H9 (cell line): ENCODE measurements at regions not wholly inside any gene's neighbourhood (a gene's known extent, or its start where the extent isn't known, plus 50 kb on each side); places are given as distances from the start of the nearest gene placed in this dataset.

Experiments used
- DNase-seq: peaks from one replicate; pipeline ENCODE4 v3.0.0-alpha.2; 2017
- H2AFZ ChIP-seq: one replicate; pipeline ENCODE4 v1.6.1; 2013; ENCODE audit warnings: mild to moderate bottlenecking, low read length, control low read depth, moderate library complexity
- H2AK5ac ChIP-seq: 2 replicates; pipeline ENCODE4 v1.6.1; 2013; ENCODE audit warnings: low read length, control low read depth, mixed read lengths; ENCODE audit not compliant: insufficient read length
- H2BK120ac ChIP-seq: one replicate; pipeline ENCODE4 v1.6.1; 2013; ENCODE audit warnings: low read depth, mild to moderate bottlenecking, low read length, control low read depth, inconsistent platforms; ENCODE audit not compliant: poor library complexity, severe bottlenecking
- H2BK12ac ChIP-seq: 2 replicates; pipeline ENCODE4 v1.6.1; 2013; ENCODE audit warnings: low read length, control low read depth, mixed read lengths, low read depth; ENCODE audit not compliant: insufficient read length
- H2BK15ac ChIP-seq: 2 replicates; pipeline ENCODE4 v1.6.1; 2013; ENCODE audit warnings: low read depth, low read length, control low read depth
- H2BK20ac ChIP-seq: one replicate; pipeline ENCODE4 v1.6.1; 2013; ENCODE audit warnings: low read depth, mild to moderate bottlenecking, low read length, control low read depth, inconsistent platforms; ENCODE audit not compliant: poor library complexity, severe bottlenecking
- H2BK5ac ChIP-seq: 2 replicates; pipeline ENCODE4 v1.6.1; 2013; ENCODE audit warnings: low read length, control low read depth, mixed read lengths; ENCODE audit not compliant: insufficient read length
- H3K14ac ChIP-seq: 2 replicates; pipeline ENCODE4 v1.6.1; 2013; ENCODE audit warnings: low read length, control low read depth; ENCODE audit not compliant: insufficient read depth
- H3K18ac ChIP-seq: 2 replicates; pipeline ENCODE4 v1.6.1; 2013; ENCODE audit warnings: low read depth, mild to moderate bottlenecking, mixed read lengths, low read length, control low read depth; ENCODE audit not compliant: insufficient read length
- H3K23ac ChIP-seq: 2 replicates; pipeline ENCODE4 v1.6.1; 2013; ENCODE audit warnings: low read length, control low read depth, mixed read lengths, low read depth; ENCODE audit not compliant: insufficient read length
- H3K23me2 ChIP-seq: 2 replicates; pipeline ENCODE4 v1.6.1; 2013; ENCODE audit warnings: low read depth, mild to moderate bottlenecking, mixed read lengths, low read length, control low read depth; ENCODE audit not compliant: insufficient read length, poor library complexity, severe bottlenecking
- H3K27ac ChIP-seq: 2 replicates; pipeline ENCODE4 v1.5.1; 2013; ENCODE audit warnings: low read length, control low read depth, mixed read lengths, low read depth; ENCODE audit not compliant: insufficient read length
- H3K27me3 ChIP-seq: 2 replicates; pipeline ENCODE4 v1.6.1; 2013; ENCODE audit warnings: low read length, control low read depth, inconsistent platforms; ENCODE audit not compliant: insufficient read depth
- H3K4ac ChIP-seq: 2 replicates; pipeline ENCODE4 v1.6.1; 2013; ENCODE audit warnings: low read depth, mild to moderate bottlenecking, control low read depth, inconsistent platforms, low read length, moderate library complexity
- H3K4me1 ChIP-seq: 2 replicates; pipeline ENCODE4 v1.6.1; 2013; ENCODE audit warnings: low read length, control low read depth, inconsistent platforms; ENCODE audit not compliant: insufficient read depth
- H3K4me2 ChIP-seq: 2 replicates; pipeline ENCODE4 v1.6.1; 2013; ENCODE audit warnings: low read length, control low read depth, mixed read lengths; ENCODE audit not compliant: insufficient read length, insufficient read depth
- H3K56ac ChIP-seq: 2 replicates; pipeline ENCODE4 v1.6.1; 2013; ENCODE audit warnings: low read depth, mild to moderate bottlenecking, mixed read lengths, low read length, control low read depth; ENCODE audit not compliant: insufficient read length
- H3K79me1 ChIP-seq: 2 replicates; pipeline ENCODE4 v1.6.1; 2013; ENCODE audit warnings: low read depth, mild to moderate bottlenecking, moderate library complexity, low read length, control low read depth, inconsistent platforms; ENCODE audit not compliant: insufficient read depth, poor library complexity, severe bottlenecking
- H3K79me2 ChIP-seq: 2 replicates; pipeline ENCODE4 v1.6.1; 2013; ENCODE audit warnings: low read length, control low read depth, inconsistent platforms; ENCODE audit not compliant: insufficient read depth
- H3K9ac ChIP-seq: 2 replicates; pipeline ENCODE4 v1.6.1; 2013; ENCODE audit warnings: low read length, control low read depth, mixed read lengths; ENCODE audit not compliant: insufficient read length; ENCODE audit errors: extremely low read depth
- H3K9me3 ChIP-seq: one replicate; pipeline ENCODE4 v1.6.1; 2013; ENCODE audit warnings: low read depth, low read length, inconsistent platforms; ENCODE audit not compliant: control insufficient read depth
- H3T11ph ChIP-seq: one replicate; pipeline ENCODE4 v1.6.1; 2013; ENCODE audit warnings: mild to moderate bottlenecking, low read length, control low read depth, inconsistent platforms
- H4K20me1 ChIP-seq: one replicate; pipeline ENCODE4 v1.6.1; 2013; ENCODE audit not compliant: control insufficient read depth, insufficient read length, insufficient read depth
- H4K5ac ChIP-seq: 2 replicates; pipeline ENCODE4 v1.6.1; 2013; ENCODE audit warnings: low read depth, mild to moderate bottlenecking, mixed read lengths, low read length, control low read depth; ENCODE audit not compliant: insufficient read length
- H4K8ac ChIP-seq: replicated peaks from 2 replicates; pipeline ENCODE4 v1.6.1; 2013; ENCODE audit warnings: low read length, control low read depth, mixed read lengths, low read depth; ENCODE audit not compliant: insufficient read length
- H4K91ac ChIP-seq: 2 replicates; pipeline ENCODE4 v1.6.1; 2013; ENCODE audit warnings: low read depth, mild to moderate bottlenecking, moderate library complexity, mixed read lengths, low read length, control low read depth; ENCODE audit not compliant: insufficient read length
- H3K27ac Mint-ChIP-seq, 3 experiments: 2 replicates in 2 of 3; 3 replicates in 1 of 3; pipeline ENCODE4 v1.8.0; 2020 to 2021; ENCODE audit warnings: mixed read lengths in 3 of 3, mild to moderate bottlenecking in 1 of 3, moderate library complexity in 1 of 3
- H3K27me3 Mint-ChIP-seq: 2 replicates; pipeline ENCODE4 v1.8.0; 2021; ENCODE audit warnings: low read depth, mild to moderate bottlenecking, moderate library complexity, mixed read lengths
- H3K36me3 Mint-ChIP-seq, 3 experiments: 2 replicates in 2 of 3; 3 replicates in 1 of 3; pipeline ENCODE4 v1.8.0; 2020 to 2021; ENCODE audit warnings: low read depth in 3 of 3, mixed read lengths in 3 of 3; ENCODE audit not compliant: insufficient read depth in 1 of 3
- H3K4me1 Mint-ChIP-seq, 2 experiments: 2 replicates each; pipeline ENCODE4 v1.8.0; 2020; ENCODE audit warnings: mixed read lengths in 2 of 2
- H3K4me3 Mint-ChIP-seq, 2 experiments: 2 replicates in 1 of 2; 3 replicates in 1 of 2; pipeline ENCODE4 v1.8.0; 2020 to 2021; ENCODE audit warnings: mild to moderate bottlenecking in 2 of 2, mixed read lengths in 2 of 2, moderate library complexity in 1 of 2
- H3K9me3 Mint-ChIP-seq, 2 experiments: 2 replicates in 1 of 2; 3 replicates in 1 of 2; pipeline ENCODE4 v1.8.0; 2020; ENCODE audit warnings: mild to moderate bottlenecking in 2 of 2, mixed read lengths in 2 of 2, moderate library complexity in 1 of 2
- WGBS: extraction: QIAGEN DNeasy Blood & Tissue Kit; methylation state at CpG from one replicate; pipeline ENCODE4 v1.1.7; 2013; ENCODE audit warnings: missing lambda C conversion rate, low lambda C conversion rate, mixed read lengths; ENCODE audit not compliant: insufficient read length; ENCODE audit errors: extremely low coverage; 5-methylcytosine and 5-hydroxymethylcytosine counted together
- TF ChIP-seq, protein P1 (sequence below): fragments of 200-600 bp; sonication (generic); conservative IDR thresholded peaks from 3 replicates; pipeline ENCODE4 v1.8.0; 2021; ENCODE audit warnings: antibody characterized with exemption, mild to moderate bottlenecking

DNA sequence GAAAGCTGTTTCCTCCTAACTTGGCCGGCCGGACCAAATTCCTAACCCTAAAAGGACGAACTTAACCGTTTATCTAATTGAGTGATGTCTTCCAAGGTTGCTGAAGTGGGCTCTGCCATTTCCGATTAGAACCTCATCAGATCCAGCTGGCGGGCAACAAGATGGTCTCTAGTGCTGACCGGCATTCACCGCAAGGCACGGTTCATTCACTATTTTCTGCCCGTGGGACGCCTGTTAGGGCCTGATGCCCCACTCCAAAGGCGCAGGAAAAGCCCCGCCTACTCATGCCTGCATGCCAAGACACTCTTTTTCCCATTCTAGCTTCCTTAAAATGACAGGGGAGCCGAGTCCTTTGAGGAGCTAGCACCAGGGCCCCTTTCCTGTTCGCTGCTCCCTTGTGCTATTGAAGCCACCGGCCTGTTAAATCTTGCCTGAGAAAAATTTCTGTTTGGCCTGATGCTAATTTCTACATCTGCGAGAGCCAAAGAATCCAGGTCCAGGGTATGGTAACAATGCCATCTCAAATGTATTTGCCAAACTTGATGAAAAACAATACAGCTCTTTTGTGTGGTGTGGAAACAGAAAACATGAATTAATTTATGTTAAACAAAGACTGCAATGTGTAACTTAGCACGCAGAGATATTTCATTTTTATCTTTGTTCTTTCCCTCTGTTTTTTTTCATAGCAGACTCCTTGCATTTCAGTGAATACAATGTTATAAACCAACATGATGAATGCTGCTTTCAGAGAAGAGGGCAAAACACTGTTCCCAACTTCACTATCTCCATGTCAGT lies 1071.2 kb upstream of the USP15 start:
- Histone ChIP-seq H3K23me2 (no peaks in the 10 kb centered on the region), H2AK5ac (no peak overlapping the region), H3K4me1 (no peaks in the 10 kb centered on the region), H3K79me1 (no peaks in the 10 kb centered on the region), H4K20me1 (no peaks in the 10 kb centered on the region), H3K56ac (no peak overlapping the region), H3K4me2 (no peak overlapping the region), H2BK20ac (no peak overlapping the region), H2BK120ac (no peak overlapping the region), H4K5ac (no peak overlapping the region), H3K9me3 (no peaks in the 10 kb centered on the region), H4K91ac (no peak overlapping the region), H3K18ac (no peak overlapping the region), H3K23ac (no peak overlapping the region), H3K27ac (no peak overlapping the region), H3K14ac (no peak overlapping the region), H3K79me2 (no peaks in the 10 kb centered on the region), H2AFZ (no peak overlapping the region), H3K9ac (no peak overlapping the region), H4K8ac (no peak overlapping the region), H3K27me3 (no peaks in the 10 kb centered on the region), H3T11ph (no peak overlapping the region), H2BK15ac (no peak overlapping the region), H3K4ac (no peak overlapping the region), H2BK12ac (no peak overlapping the region), H2BK5ac (no peak overlapping the region)
- H3K27ac Mint-ChIP-seq: peak overlapping the region in 1 of 3 experiments; percentile 34; a peak in 1 of 7 replicates
- H3K4me1 Mint-ChIP-seq: no peaks in the 10 kb centered on the region
- no peaks in the 10 kb centered on the region for H3K36me3 Mint-ChIP-seq
- H3K9me3 Mint-ChIP-seq: no peaks in the 10 kb centered on the region
- TF ChIP-seq, protein P1, sequence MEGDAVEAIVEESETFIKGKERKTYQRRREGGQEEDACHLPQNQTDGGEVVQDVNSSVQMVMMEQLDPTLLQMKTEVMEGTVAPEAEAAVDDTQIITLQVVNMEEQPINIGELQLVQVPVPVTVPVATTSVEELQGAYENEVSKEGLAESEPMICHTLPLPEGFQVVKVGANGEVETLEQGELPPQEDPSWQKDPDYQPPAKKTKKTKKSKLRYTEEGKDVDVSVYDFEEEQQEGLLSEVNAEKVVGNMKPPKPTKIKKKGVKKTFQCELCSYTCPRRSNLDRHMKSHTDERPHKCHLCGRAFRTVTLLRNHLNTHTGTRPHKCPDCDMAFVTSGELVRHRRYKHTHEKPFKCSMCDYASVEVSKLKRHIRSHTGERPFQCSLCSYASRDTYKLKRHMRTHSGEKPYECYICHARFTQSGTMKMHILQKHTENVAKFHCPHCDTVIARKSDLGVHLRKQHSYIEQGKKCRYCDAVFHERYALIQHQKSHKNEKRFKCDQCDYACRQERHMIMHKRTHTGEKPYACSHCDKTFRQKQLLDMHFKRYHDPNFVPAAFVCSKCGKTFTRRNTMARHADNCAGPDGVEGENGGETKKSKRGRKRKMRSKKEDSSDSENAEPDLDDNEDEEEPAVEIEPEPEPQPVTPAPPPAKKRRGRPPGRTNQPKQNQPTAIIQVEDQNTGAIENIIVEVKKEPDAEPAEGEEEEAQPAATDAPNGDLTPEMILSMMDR: no peak
- no CpG with 5 or more reads among the region's 18 CpGs for WGBS
- peak; percentile 31 for DNase-seq
- H3K27me3 Mint-ChIP-seq: no peaks in the 10 kb centered on the region
- no peak overlapping the region for H3K4me3 Mint-ChIP-seq
